H1 (cell line): ENCODE measurements at regions not wholly inside any gene's neighbourhood (a gene's known extent, or its start where the extent isn't known, plus 50 kb on each side); places are given as distances from the start of the nearest gene placed in this dataset.

Source experiments
- CTCF ChIA-PET: fragments of 300-600 bp; sonication (Branson Sonifier 250); formaldehyde crosslinking; loops from one replicate; lab custom pipeline; 2021; ENCODE audit not compliant: partially characterized antibody; lab: Charles Lee
- POLR2A ChIA-PET: fragments of 300-600 bp; sonication (Branson Sonifier 250); formaldehyde crosslinking; loops from one replicate; lab custom pipeline; 2021; ENCODE audit warnings: inconsistent platforms; ENCODE audit not compliant: partially characterized antibody; lab: Charles Lee
- DNase-seq, 2 experiments: peaks; one replicate each; pipeline versions ENCODE4 v3.0.0 to v3.0.0-alpha.2; 2010 to 2022; ENCODE audit warnings: low spot score in 2 of 2, low read depth in 1 of 2, mixed read lengths in 1 of 2
- FAIRE-seq: peaks from 2 replicates; lab custom pipeline; 2011; peaks lifted over from hg19 to GRCh38; lab: Jason Lieb, UNC
- H2AFZ ChIP-seq: 2 replicates; pipeline ENCODE4 v1.8.1; 2012; ENCODE audit warnings: low read length, inconsistent platforms
- H2AK5ac ChIP-seq: 2 replicates; pipeline ENCODE4 v1.6.1; 2013; ENCODE audit warnings: low read depth, low read length
- H2BK120ac ChIP-seq: replicated peaks from 2 replicates; pipeline ENCODE3; 2013; ENCODE audit warnings: low read depth, low read length, inconsistent platforms
- H2BK12ac ChIP-seq: 2 replicates; pipeline ENCODE4 v1.6.1; 2013; ENCODE audit warnings: low read depth, low read length
- H2BK15ac ChIP-seq: 2 replicates; pipeline ENCODE4 v1.6.1; 2013; ENCODE audit warnings: low read length
- H2BK20ac ChIP-seq: 2 replicates; pipeline ENCODE4 v1.6.1; 2013; ENCODE audit warnings: low read length
- H2BK5ac ChIP-seq: 2 replicates; pipeline ENCODE4 v1.6.1; 2013; ENCODE audit warnings: low read depth, low read length
- H3K14ac ChIP-seq: 2 replicates; pipeline ENCODE4 v1.6.1; 2013; ENCODE audit warnings: inconsistent platforms; ENCODE audit not compliant: insufficient read length
- H3K18ac ChIP-seq: 2 replicates; pipeline ENCODE4 v1.6.1; 2013; ENCODE audit warnings: low read length; ENCODE audit errors: extremely low read depth
- H3K23ac ChIP-seq: 2 replicates; pipeline ENCODE4 v1.6.1; 2013; ENCODE audit warnings: inconsistent platforms; ENCODE audit not compliant: insufficient read length
- H3K23me2 ChIP-seq: 2 replicates; pipeline ENCODE4 v1.6.1; 2013; ENCODE audit warnings: low read depth, low read length
- H3K27ac ChIP-seq: 2 replicates; pipeline ENCODE4 v1.6.1; 2011; ENCODE audit warnings: low read depth, low read length, inconsistent platforms
- H3K27me3 ChIP-seq, 4 experiments: replicated peaks in 1 of 4; 1 replicate in 1 of 4; 2 replicates in 3 of 4; pipeline versions ENCODE4 v1.6.1 to v1.8.1; 2011 to 2013; ENCODE audit warnings: low read length in 3 of 4, mild to moderate bottlenecking in 3 of 4, inconsistent platforms in 2 of 4, mixed read lengths in 2 of 4, moderate library complexity in 1 of 4; ENCODE audit not compliant: control insufficient read depth in 3 of 4, insufficient read depth in 3 of 4; ENCODE audit errors: extremely low read depth in 1 of 4
- H3K36me3 ChIP-seq, 4 experiments: 2 replicates each; pipeline versions ENCODE4 v1.6.1 to v1.8.1; 2011 to 2013; ENCODE audit warnings: mild to moderate bottlenecking in 4 of 4, low read length in 3 of 4, moderate library complexity in 2 of 4, control low read depth in 1 of 4, inconsistent platforms in 1 of 4; ENCODE audit not compliant: insufficient read depth in 4 of 4, control insufficient read depth in 2 of 4
- H3K4ac ChIP-seq: replicated peaks from 2 replicates; pipeline ENCODE3; 2013; ENCODE audit warnings: low read length, low read depth, mixed read lengths, inconsistent platforms; ENCODE audit not compliant: insufficient read length
- H3K4me1 ChIP-seq, 4 experiments: replicated peaks in 1 of 4; 1 replicate in 1 of 4; 2 replicates in 3 of 4; pipeline versions ENCODE4 v1.6.1 to v1.8.1; 2011 to 2013; ENCODE audit warnings: low read length in 3 of 4, inconsistent platforms in 2 of 4, mixed read lengths in 1 of 4; ENCODE audit not compliant: insufficient read depth in 4 of 4, control insufficient read depth in 3 of 4
- H3K4me2 ChIP-seq, 2 experiments: 2 replicates each; pipeline versions ENCODE4 v1.6.1 to v1.8.1; 2011 to 2013; ENCODE audit warnings: low read depth in 2 of 2, low read length in 2 of 2, control low read depth in 1 of 2, inconsistent platforms in 1 of 2, mild to moderate bottlenecking in 1 of 2; ENCODE audit not compliant: insufficient read depth in 1 of 2
- H3K4me3 ChIP-seq, 4 experiments: fragments of 200-600, 300-600 bp in 1 of 4; sonication (generic), shearing (Covaris generic), sonication (Bioruptor Twin) in 1 of 4; 2 replicates each; pipeline versions ENCODE4 v1.5.1 to v1.8.1; 2011 to 2016; ENCODE audit warnings: low read length in 4 of 4, low read depth in 3 of 4, control low read depth in 2 of 4, inconsistent platforms in 2 of 4, mild to moderate bottlenecking in 2 of 4, mixed read lengths in 1 of 4, moderate library complexity in 1 of 4; ENCODE audit not compliant: insufficient read depth in 2 of 4; ENCODE audit errors: extremely low read depth in 1 of 4
- H3K56ac ChIP-seq: replicated peaks from 2 replicates; pipeline ENCODE3; 2013; ENCODE audit warnings: low read depth, mild to moderate bottlenecking, mixed read lengths, low read length, inconsistent platforms; ENCODE audit not compliant: insufficient read length
- H3K79me1 ChIP-seq: 2 replicates; pipeline ENCODE4 v1.6.1; 2013; ENCODE audit warnings: low read depth, low read length, control low read depth
- H3K79me2 ChIP-seq, 2 experiments: 2 replicates each; pipeline versions ENCODE4 v1.6.1 to v1.8.1; 2012 to 2013; ENCODE audit warnings: low read length in 2 of 2, mild to moderate bottlenecking in 2 of 2, inconsistent platforms in 1 of 2; ENCODE audit not compliant: insufficient read depth in 2 of 2, control insufficient read depth in 1 of 2
- H3K9ac ChIP-seq, 4 experiments: replicated peaks in 1 of 4; 1 replicate in 1 of 4; 2 replicates in 3 of 4; pipeline versions ENCODE4 v1.6.1 to v1.8.1; 2011 to 2013; ENCODE audit warnings: low read depth in 3 of 4, low read length in 3 of 4, control low read depth in 2 of 4, mild to moderate bottlenecking in 2 of 4, moderate library complexity in 2 of 4, inconsistent platforms in 1 of 4; ENCODE audit errors: extremely low read depth in 1 of 4
- H3K9me3 ChIP-seq, 2 experiments: 2 replicates each; pipeline versions ENCODE4 v1.6.1 to v1.8.1; 2012 to 2013; ENCODE audit warnings: mild to moderate bottlenecking in 2 of 2, moderate library complexity in 2 of 2, control low read depth in 1 of 2, inconsistent platforms in 1 of 2, low read depth in 1 of 2, low read length in 1 of 2, mixed read lengths in 1 of 2; ENCODE audit not compliant: insufficient read depth in 2 of 2
- H4K20me1 ChIP-seq, 2 experiments: replicated peaks in 1 of 2; 2 replicates each; pipeline versions ENCODE3 to v1.8.1; 2011 to 2013; ENCODE audit warnings: inconsistent platforms in 2 of 2, low read length in 2 of 2, mild to moderate bottlenecking in 1 of 2; ENCODE audit not compliant: insufficient read depth in 2 of 2, control insufficient read depth in 1 of 2
- H4K5ac ChIP-seq: 2 replicates; pipeline ENCODE4 v1.6.1; 2013; ENCODE audit warnings: low read length, low read depth, mixed read lengths, inconsistent platforms; ENCODE audit not compliant: insufficient read length
- H4K8ac ChIP-seq: 2 replicates; pipeline ENCODE4 v1.8.0; 2013; ENCODE audit warnings: mild to moderate bottlenecking, moderate library complexity, low read length, inconsistent platforms; ENCODE audit not compliant: insufficient read depth; ENCODE audit errors: extremely low read depth
- H4K91ac ChIP-seq: replicated peaks from 2 replicates; pipeline ENCODE3; 2013; ENCODE audit warnings: low read length, mixed read lengths, inconsistent platforms; ENCODE audit not compliant: insufficient read length
- GTF2F1 ChIP-seq: IDR thresholded peaks from 2 replicates; pipeline ENCODE4 v1.6.1; 2012; ENCODE audit warnings: low read depth, low read length, improper control_type of control experiment, borderline replicate concordance

GRCh38 chr13:87147076-87147475, 524.1 kb upstream of the SLITRK5 start:
- Histone ChIP-seq H3K4ac (no peak overlapping the region), H3K4me2 (no peak overlapping the region), H2AK5ac (no peak overlapping the region), H4K91ac (no peak overlapping the region), H4K20me1 (no peaks in the 10 kb centered on the region), H3K79me1 (no peaks in the 10 kb centered on the region), H2BK12ac (no peak overlapping the region), H3K27me3 (no peaks in the 10 kb centered on the region), H3K9ac (no peak overlapping the region), H3K9me3 (no peaks in the 10 kb centered on the region), H2BK15ac (no peak overlapping the region), H3K4me1 (no peaks in the 10 kb centered on the region), H3K14ac (no peak overlapping the region), H4K5ac (no peak overlapping the region), H3K56ac (no peak overlapping the region), H3K23me2 (no peaks in the 10 kb centered on the region), H2AFZ (no peak overlapping the region), H3K23ac (no peak overlapping the region), H2BK120ac (no peak overlapping the region), H4K8ac (no peak overlapping the region), H2BK5ac (no peak overlapping the region), H3K18ac (no peak overlapping the region), H3K36me3 (no peaks in the 10 kb centered on the region), H2BK20ac (no peak overlapping the region), H3K4me3 (no peak overlapping the region), H3K27ac (no peak overlapping the region), H3K79me2 (no peaks in the 10 kb centered on the region)
- DNase-seq, result no peak
- ChIA-PET POLR2A (no interaction called here), CTCF (no interaction called here)
- FAIRE-seq, result no peak
- no peak for TF ChIP-seq GTF2F1
